CD4-positive, alpha-beta T cell treated with Interleukin-17A for 1 hour (primary cell): ENCODE measurements at regions not wholly inside any gene's neighbourhood (a gene's known extent, or its start where the extent isn't known, plus 50 kb on each side); places are given as distances from the start of the nearest gene placed in this dataset.
"Not testable (repeated sequence)": the region's sequence is repeated elsewhere in the genome, so short reads cannot be mapped to it uniquely, and the experiment has no call there.

Experiments
- DNase-seq: peaks from one replicate; pipeline ENCODE4 v3.0.0-alpha.2; 2020

DNA sequence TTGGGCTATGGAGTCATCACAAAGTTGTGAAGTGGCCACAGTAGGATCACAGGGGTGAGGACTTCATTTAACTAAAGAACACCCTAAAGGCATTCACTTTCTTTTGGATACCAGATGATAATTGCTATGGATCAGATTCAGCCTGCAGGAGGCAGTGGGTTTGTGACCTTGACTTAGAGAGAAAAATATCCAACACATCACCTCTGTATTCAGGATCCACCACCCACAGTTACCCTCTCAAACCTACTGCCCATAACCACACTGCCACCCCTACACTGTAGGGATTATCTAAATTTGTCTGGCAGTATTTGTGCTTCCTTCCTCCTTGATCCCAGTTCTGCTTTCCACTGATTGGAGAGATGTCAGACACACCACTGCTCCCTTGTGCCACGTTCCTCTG, 269.4 kb downstream of the MYCN start:
- no peak for DNase-seq

DNA sequence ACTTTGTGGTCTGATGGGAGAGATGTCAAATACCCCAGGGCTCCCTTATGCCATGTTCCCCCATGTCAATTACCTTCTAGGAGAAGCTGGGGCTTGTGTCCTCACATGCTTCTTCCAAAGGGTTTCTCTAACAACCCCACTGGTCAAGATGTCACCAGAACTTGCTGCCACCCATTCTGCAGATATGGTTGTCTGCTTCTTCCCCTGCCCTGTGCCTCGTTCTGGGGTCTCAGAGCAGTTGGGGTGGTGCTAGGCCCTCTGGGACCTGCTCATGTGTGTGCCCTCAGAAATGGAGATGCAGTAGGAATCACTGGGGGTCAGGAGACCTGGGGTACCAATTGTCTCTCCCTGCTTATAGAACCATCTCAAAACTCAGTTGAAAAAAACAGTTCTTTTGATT, 268.6 kb downstream of the MYCN start:
- DNase-seq: no peak

GRCh38 chr2:16208241-16208797, 268.0 kb downstream of the MYCN start:
- DNase-seq: no peak

DNA sequence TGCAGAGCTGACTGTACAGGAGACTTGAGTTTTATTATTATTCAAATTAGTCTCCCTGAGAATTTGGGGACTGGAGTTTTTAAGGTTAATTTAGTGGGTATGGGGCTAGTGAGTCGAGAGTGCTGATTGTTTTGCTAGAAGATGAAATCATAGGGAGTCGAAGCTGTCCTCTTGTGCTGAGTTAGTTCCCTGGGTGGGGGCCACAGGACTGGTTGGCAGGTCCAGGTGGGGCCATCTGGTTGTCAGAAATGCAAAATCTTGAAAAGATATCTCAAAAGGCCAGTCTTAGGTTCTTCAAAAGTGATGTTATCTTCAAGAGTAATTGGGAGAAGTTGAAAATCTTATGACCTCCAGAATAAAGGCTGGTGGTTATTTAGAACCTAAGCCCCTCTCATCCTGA, 267.3 kb downstream of the MYCN start:
- no peak for DNase-seq

- no peak for DNase-seq
Measured at GRCh38 chr2:16207151-16207550, 266.8 kb downstream of the MYCN start.

DNA sequence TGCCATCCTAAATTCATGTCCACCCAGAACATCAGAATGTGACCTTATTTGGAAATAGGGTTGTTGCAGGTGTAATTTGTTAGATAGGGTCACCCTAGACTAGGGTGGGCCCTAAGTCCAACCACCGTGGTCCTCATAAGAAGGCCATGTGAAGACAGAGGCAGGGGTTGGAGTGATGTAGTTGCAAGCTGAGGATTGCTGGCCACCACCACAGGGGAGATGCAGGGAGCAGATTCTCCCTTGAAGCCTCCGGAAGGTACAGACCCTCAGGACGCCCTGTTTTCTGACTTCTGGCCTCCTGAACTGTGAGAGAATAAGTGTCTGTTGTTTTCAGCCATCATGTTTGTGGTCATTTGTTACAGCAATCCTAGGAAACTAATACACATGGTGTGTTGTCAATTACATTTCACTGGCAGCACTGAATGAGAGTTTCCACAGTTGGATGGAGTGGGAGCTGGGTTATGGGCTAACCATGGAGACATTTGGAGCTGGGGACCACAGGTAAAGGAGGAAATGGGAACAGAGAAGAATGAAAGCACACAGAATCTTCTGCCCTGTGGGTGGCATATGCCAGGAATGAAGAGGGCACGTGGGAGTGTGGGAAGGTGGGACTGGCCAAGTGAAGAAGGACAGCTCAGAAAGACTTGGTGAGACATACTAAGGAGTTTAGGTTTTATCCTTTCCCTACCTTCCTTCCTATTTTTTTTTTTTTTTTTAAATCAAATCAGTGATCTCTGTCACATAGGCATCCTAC, 266.0 kb downstream of the MYCN start:
- no peak for DNase-seq

- DNase-seq: no peak
Measured at GRCh38 chr2:16205631-16206030, 265.3 kb downstream of the MYCN start.

DNA sequence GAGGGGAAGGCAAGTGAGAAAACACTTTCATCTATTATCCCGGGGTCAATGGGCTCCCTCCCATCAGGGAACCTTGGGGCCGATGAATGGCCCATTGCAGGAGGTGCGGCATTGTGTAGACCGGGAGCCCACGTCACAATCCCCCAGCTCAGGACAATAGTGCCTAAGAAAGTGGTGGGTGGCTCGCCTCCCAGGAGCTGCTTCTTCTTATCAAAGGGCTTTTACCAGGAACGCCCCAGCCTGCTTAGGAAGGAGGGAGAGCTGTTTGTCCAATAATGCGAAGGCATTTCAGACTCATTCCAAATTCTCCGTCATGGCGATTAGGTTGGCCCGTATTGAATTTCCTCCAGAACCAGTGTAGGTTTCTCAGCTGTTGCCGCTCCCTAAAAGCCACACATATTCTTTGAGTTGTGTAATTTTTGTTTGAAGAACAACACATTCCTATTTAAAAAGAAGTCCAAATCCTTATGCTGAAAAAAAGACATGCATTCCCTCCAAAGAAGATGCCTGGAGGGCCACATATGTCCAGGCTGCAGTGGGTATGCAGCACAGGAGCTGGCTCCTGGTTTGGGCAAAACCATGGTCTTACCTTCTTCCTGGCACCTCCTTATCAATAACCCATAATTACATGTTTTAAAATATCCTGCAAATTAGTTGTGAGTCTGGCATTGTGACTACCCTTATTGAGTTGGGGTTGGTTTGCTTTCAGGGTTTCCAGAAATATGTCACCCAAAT, 264.7 kb downstream of the MYCN start:
- no peak for DNase-seq

DNA sequence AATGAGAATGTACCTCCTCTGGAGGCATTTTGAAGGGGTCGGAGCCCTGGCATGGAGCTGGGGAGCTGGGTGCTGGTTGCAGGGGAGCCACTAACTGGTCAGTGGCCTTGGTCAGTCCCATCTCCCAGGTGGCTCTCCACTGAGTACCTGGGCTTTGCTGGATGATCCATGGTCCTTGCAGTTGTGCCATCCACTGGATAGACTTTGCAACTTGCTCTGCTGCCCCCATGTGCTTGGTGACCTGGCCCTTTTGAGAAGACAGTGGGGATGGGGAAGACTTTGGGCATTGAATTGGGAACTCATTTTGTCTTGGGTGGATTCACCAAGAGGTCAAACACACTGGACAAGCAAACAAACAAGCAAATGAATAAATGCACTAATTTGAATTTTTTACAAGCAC, 263.9 kb downstream of the MYCN start:
- DNase-seq: no peak

DNA sequence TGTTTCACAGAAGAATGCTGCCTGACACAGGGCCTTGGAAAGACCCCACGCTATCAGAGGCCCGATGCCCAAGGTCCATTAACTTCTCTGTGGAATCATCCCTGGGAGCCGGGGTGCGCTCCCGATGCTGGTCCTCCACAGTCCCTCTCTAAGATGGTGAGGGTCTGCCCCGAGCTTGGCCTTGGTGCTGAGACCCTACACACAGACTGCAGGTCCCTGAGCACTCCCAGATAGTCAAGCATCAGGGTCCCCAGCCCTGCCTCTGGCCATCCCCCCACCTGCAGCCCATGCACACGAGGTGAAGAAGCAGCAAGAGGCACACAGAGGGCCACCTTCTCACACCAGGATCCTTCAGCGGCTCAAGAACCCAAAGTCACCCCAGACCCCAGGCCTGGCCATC, 263.3 kb downstream of the MYCN start:
- no peak for DNase-seq

- DNase-seq: no peak
Measured at GRCh38 chr2:16203069-16203468, 262.7 kb downstream of the MYCN start.

GRCh38 chr2:16202266-16203020, 262.1 kb downstream of the MYCN start:
- no peak for DNase-seq

DNA sequence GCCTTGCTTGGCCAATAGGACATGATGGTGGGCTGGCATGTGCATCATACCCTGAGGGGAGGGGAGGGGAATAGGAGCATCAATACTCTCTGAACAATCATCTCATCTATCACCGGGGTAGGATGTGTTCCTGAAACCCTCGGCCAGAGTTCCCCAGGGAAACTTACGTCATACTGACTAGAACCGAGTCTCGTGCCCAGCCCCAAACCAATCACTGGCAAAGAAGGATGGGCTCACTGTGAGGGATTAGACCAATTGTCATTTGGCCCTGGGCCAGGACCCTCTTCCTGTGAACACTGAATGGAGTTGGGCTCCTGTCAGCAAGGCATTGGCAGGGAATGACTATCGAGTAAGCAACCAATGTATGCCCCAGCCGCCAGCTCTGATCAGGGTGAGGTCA, 261.5 kb downstream of the MYCN start:
- DNase-seq: no peak

DNA sequence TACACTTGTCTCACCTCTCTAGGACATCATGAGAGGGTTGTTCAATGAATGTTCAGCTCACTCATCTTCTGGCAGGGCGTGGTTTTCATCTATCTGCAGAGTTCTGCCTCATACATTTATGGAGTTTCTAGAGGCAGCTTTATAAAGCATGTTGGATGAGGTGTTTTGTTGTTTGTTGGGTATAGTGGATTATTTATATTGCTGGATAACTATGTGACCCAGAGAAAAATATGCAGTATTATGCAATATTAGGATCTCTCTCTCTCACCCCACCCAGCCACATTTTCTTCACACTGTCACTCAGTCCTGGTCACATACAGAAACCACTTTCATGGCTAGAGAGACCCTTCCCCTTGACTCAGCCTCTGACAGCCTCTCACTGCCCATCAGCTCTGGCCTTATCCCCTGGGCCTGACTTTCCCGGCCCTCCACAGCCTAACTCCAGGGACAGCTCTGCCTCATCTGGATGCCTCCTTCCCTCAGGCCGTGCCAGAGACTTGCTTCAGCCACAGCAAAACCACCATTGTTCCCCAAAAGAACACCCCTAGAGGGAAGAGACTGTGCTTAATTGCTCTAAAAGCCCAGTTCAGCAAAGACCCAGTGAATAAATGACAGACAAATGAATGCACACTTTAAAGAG, 260.3 kb downstream of the MYCN start:
- no peak for DNase-seq

DNA sequence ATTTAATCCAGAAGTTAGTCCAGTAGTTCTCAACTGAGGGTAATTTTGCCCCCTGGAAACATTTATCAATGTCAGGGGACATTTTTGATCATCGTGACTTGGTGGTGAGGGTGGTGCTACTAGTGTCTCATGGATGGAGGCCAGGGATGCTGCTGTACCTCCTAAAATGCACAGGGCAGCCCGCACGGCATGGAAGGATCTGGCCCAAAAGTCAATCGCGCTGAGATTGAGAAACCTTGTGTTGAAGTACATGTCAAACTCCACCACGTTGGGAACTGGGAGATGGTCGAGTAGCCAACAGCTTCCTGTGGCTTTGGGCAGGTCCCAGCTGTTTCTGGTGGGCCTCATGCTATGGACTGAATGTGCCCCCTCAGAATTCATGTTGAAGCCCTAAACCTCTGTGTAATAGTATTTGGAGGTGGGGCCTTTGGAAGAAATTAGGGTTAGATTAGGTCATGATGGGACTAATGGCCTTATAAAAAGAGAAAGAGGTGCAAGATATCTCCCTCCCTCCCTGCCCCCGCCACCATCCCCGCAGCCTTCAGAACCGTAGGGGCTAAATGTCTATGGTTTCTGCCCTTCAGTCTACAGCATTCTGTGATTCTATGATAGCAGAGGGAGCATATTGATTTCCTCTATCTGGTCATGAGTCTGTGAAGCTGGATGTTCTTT, 259.7 kb downstream of the MYCN start:
- no peak for DNase-seq

GRCh38 chr2:16199241-16199640, 258.9 kb downstream of the MYCN start:
- DNase-seq: not testable (repeated sequence)

DNA sequence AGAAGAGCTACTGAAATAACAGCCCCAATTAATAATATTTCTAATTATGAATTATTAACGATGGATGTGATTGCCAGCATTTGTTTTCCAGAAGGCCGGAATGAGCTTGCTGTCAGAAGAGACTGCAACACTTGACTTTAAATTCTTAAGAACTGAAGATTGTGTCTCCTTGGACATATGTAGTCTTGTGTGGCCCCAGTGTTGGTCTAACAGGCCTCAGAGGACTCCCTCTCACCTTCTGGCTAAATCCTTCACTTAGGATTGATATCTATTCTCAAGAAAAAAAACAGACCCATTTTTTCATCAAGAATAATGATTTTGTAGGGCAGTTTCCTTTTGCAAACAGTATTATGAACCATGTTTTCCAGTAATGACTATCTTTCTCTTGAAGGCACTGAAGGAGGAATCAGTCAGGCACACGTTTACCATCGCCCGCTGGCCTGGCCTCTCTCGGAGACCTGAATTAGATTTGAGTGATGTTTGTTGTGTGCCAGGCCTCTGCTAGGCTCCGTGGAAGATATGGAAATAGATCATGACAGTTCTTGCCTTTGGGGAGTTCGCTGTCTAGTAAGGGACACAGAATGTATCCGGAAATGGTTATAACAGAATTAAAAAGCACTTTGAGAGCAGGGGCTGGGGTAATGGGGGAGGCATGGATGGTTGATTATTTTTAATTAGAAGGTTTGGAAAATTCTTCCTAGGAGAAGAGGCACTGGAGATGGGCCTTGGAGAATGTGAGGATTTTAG, 258.0 kb downstream of the MYCN start:
- DNase-seq: no peak

DNA sequence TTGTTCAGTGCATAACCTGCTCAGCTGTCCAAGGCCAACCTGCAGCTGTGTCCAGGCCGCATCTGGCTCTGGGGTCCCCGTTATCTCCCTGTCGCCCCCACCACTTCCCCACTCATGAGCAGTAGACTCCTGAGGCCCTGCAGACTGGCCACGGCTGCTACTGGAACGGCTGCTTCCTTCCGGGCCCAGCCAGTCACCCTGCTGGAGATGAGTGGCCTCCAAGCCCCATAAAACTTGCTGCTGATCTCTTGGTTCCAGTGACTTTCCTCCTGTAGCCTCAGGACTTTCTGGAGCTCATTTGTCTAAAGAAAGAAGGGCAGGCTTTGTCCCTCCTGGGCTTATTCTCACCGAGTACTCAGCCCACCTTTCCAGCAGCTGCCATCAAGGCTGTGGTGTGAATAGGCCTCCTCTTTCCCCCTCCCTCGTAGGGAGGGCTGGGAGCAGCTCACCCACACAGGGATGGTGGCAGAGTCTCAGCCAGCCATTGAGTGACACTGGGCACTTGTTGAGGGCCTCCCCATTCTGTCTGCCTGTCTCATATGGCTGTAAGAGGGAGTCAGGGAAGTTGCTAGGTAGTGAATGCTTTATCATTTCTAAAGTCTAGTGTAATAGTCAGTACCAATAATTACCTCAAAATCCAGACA, 257.3 kb downstream of the MYCN start:
- no peak for DNase-seq

GRCh38 chr2:16196687-16197503, 256.5 kb downstream of the MYCN start:
- no peak for DNase-seq

- DNase-seq: no peak
Measured at GRCh38 chr2:16195681-16196070, 255.3 kb downstream of the MYCN start.
